AML-193 (cell line): ENCODE measurements at regions not wholly inside any gene's neighbourhood (a gene's known extent, or its start where the extent isn't known, plus 50 kb on each side); places are given as distances from the start of the nearest gene placed in this dataset.

Experiments
- DNase-seq, 2 experiments: peaks; one replicate each; lab custom pipeline; 2025; lab: John Stamatoyannopoulos, UW

DNA sequence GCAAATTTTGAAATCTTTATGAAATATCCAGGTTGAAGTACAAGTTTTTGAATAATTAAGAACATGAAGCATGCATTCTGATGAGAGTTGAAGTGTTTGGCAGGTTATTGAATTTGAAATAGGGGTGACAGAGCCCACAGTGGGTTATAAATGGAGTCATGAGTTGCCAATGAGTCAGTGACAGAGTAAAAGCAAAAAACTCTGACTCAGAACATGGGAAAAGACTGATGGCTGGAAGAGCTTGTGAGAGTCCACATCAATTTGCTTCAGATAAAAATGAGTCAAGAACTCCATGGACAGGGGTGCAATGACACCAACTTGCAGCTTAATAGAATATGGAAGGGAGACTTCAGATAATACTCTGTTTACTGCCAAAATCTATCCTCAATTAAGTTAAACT, 105.3 kb downstream of the SLC6A15 start:
- no peak for DNase-seq

DNA sequence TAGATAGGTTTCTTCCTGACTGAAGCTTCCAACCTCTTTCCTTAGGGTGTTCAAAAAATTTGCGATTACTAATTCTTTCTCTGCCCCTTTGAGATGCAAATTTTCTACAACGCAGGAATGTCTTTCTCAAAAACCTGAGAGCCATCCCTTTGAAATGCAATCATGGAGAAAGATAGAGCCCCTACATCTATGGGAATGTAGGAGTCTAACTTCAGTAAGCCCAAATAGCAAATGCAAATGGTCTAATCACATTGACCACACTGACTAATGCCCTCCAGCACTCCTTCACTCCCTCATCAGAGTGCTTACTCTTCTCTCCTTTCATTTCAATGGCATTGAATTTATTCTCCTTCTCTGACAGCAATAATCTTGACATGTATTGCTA, 107.1 kb downstream of the SLC6A15 start:
- no peak for DNase-seq

DNA sequence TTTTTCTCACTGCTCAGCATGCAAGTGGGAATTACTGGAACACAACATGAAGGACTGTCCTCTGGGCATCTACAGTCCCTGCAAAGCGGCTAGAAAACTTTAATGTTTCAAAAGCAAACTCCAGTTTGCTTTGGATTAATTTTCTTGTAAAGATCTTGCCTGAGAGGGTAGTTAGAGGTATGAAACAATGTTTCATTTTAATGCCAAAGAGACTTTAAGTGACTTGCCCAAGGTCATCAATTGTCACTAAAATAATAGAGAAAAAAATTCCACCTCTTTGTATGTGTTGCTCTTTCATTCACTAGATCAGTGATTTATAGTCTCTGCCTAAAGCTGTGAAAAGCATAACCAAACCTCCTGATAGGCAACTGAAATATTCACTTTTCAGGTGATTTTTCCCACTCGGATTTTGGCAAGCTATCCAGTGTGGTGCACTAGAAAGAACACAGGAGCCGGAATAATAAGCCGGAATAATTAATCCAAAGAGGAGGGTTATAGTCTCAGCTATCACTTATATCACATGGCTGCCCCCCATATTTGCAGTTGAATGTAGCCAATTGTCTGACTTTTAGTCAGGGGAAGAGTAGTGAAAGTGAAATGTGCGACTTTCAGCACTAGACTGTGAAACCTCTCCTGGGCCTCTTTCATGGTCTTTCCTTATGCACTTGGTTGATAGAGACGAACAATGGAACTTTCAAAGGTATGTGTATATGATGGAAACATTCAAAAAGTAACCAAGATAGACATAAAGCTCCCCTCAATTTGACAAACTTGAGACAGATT, 107.7 kb downstream of the SLC6A15 start:
- no peak for DNase-seq

DNA sequence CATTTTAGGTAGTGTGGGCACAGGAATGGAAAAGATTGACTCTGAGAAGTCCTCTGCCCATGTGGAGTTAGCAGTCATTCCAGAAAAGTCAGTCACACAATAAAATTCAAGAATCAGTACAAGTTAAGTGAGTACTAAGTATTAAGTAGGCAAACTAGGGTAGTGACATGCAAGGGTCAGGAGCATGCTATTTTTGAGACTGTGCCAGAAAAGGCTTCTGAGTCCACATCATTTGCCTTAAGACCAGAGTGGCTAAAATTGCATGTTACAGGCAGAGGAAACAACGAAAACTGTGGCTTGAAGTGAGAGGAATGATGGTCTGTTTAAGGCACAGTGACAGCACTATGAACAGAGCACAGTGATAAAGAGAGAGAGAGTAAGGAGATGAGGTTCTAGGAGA, 108.9 kb downstream of the SLC6A15 start:
- no peak for DNase-seq

DNA sequence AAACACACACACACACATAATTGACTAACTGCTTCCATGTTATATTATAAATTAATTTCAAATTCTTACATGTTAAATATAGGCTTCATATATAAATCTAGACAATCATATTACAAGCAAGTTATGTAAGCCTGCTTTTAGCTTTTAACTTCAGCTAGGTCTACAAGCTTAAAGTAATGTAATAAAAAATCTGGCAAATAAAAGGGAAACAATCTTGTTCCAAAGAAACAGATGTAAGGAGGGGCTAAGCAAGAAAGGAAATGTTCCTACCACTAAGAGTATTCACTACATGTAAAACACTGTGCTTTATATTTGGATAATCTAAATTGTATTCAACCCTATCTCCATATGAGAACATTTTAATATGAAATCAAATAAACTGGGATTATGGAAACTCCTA, 110.4 kb downstream of the SLC6A15 start:
- no peak for DNase-seq

DNA sequence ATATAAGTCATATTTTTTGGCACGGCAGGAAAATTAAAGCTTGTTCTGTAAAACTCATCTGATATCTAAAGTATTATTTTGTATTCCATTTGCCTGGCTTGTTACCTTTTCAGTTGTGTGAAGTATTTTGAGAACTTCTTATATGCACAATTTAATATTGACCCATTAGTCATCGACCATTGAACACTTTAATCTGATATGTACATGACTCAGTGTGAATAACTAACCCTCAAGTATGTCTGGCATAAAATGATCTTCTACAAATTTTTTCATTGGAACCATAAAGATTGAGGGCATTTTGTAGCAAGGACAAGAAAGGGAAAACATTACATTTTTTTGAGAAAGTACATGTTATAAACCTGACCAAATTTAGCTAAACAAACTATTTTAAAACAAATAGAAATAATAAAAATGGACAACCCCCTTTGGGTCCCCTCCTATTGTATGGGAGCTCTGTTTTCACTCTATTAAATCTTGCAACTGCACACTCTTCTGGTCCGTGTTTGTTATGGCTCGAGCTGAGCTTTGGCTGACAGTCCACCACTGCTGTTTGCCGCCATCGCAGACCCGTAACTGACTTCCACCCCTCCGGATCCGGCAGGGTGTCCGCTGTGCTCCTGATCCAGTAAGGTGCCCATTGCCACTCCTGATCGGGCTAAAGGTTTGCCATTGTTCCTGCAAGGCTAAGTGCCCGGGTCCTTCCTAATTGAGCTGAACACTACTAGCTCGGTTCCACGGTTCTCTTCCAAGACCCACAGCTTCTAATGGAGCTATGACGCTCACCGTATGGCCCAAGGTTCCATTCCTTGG, 118.8 kb downstream of the SLC6A15 start:
- DNase-seq: no peak

DNA sequence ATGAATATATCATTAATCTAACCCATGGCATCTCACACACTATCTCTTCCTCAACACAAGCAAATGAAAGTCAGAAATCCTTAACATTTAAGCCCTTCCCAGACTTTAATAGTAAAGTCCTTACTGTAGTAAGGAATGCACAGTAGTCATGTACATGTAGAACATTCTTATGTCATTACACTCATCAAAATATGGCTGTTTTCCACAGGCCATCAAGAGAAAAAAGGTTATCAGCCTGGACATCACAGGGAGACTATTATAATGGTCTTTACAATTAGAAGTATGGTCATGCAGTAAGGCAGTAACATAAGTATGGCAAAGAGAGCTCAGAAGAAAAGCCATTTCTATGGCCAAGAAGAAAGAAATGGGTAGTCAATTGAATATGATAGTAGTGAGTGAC, 121.2 kb downstream of the SLC6A15 start:
- no peak for DNase-seq

DNA sequence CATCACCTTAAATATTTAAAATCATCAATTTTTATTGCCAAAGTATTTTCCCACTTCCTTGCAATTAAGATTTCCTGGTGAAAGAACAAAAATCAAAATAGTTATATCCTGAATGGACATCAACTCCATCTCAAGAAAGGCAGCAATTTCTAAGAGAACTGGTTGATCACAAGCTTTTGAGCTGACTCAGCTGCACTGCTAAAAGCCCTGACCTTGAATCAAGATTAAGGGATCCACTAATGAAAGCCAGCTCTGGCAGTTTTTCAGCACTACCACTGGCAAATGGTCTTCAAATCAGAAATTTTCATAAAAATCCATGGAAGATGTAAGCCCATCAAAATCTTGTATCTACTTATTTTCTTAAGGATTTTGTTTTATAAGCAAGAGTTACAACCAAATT, 123.4 kb downstream of the SLC6A15 start:
- DNase-seq: no peak

DNA sequence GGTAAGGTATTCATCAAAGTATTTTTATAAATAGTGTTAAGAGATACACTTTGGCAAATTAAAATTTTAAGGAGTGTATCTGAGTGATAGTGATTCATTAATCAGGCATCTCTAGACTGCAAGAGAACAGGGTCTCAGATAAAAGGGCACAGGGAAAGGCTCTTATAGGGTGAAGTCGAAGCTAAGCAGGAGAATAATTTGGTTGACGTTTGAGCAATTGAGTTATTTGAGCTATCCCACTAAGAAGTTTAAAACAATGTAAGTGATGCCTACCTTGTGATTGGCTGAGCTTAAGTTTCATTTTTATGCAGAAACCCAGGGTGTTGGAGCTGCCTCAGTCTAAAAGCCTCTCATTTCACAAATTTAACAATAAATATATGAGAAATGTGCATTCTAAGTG, 125.3 kb downstream of the SLC6A15 start:
- no peak for DNase-seq

DNA sequence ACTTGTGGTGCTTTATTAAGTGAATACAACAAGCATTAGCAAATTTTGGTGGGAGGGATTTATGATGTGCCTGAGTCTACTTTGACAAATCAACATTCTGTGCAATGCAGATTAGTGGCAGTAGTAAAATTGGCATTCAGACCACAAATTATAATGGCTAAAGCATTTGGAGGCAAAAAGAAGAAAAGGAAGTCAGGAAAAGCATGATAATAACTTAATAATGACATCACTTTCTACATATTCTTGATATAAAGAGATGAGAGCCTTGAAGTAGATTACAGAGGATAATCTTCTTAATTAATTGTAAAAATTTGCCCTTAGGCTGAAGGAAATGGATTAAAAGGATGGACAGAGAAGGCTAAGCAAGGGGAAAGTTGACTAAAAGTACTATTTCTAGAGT, 126.0 kb downstream of the SLC6A15 start:
- DNase-seq: no peak

DNA sequence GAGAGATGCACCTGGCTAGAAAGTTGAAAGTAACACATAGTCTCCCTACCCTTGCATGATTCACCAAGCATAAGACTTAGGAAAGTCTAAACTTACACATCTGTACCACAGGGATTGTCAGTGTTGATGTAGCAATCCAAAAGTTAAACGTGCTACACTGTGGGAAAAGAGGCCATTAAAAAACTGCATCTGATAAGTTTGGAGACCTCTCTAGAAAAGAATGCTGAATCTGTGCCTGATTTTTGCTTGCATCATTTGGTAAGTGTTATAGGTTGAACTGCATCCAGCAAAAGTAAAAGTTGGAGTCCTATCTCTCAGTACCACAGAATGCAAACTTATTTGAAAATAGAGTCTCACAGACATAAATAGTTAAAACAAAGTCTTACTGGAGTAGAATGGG, 126.6 kb downstream of the SLC6A15 start:
- DNase-seq: no peak

DNA sequence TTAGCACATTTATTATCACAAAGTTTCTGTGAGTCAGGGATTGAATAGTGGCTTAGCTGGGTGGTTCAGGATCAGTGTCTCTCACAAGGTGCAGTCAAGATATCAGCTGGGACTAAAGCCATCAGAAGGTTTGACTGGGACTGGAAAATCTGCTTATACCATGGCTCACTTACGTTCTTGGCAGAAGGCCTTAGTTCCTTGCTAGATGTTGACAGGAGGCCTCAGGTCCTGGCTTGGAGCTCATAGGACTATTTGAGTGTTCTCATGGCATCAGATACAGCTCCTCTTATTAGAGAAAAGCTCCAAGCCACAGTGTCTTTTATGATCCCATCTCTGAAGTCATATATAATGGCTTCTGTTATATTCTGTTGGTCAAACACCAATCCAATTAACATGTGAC, 127.3 kb downstream of the SLC6A15 start:
- no peak for DNase-seq

DNA sequence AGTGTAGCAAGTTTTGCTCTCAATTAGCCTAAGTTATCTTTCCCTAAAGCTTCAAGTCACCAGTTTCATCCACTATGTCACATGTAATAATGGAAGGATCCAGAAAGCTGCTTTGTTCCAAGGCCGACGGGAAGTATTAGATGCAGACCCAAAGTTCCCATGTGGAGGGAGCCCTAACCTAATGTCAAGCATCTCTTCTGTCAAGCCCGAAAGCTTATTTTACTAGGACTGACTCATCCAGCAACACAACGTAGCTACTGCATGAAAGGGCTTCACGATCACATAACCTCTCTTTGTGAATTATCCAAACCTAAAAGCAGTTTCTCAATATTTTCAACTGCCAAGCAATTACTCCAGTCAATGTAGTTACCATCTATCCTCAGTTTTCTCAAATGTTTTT, 133.4 kb downstream of the SLC6A15 start:
- DNase-seq: no peak

DNA sequence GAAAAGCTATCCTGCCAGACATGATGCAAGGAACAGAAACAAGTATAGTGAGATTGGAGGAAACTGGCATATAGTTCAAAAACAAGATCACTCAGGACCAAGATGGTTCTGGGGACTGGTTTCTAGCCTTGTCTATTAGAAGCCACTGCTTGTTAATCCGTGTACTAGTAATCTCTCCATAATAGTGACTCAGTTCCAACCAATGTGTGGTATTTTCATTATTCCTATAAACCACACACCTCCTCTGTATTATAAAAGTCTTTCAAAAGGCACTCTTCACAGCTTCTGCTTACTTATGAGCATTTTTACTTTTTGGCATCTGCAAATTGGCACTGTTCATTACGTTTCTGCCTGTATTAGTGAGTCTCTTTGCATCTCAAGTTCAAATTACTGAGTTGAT, 140.3 kb downstream of the SLC6A15 start:
- DNase-seq: no peak

DNA sequence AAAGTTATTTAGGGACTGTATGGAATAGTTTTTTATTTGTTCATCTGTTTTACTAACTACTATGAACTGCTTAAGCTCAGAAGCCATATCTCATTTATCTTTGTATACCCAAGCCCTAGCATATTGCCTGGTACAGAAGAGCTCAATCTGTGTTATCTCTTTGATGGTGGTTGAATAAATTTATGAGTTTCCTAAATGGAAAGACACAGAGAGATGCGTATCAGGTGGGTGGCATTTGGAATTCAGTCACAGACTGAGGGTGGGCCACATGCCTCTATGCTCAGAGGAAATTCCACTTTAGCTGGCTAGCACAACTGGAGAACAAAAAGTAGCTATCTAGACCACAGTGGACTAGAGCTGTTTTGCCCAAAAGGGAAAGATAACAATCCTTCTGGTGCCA, 145.5 kb downstream of the SLC6A15 start:
- no peak for DNase-seq

DNA sequence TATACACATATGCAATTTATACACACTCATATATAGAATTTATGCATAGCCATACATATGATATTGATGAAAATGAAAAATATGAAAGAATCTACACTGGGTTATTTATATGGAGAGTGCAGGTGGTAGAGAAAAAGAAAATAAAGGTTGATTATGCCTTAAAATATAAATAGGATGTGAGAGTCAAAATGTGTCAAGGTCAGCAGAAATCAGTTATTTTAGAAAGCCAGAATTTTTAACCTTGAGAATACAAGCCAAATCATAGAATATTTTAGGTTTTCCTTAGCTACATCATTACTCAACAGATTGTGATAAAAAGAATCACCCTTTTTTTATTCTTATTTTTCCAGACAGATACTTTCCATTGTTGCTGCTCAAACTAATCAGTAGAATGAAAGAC, 146.2 kb downstream of the SLC6A15 start:
- no peak for DNase-seq

DNA sequence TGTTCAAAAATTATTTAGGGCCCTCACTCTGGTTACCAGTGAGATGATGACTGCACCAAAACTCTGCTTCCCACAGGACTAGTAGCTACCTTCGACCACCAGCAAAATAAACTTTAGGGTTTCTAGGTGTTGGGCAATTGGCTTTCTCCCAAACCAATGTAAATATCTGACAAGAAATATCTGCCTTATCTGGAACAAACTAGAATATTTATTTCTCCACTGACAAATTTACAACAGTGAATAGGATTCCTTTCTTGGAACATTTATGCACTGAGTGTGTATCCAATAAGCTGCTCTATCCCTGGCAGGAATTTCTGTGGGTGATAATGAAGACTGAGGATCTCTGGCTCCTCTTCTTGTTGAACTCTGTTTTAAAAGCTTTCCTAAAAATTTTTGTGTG, 148.6 kb downstream of the SLC6A15 start:
- no peak for DNase-seq

DNA sequence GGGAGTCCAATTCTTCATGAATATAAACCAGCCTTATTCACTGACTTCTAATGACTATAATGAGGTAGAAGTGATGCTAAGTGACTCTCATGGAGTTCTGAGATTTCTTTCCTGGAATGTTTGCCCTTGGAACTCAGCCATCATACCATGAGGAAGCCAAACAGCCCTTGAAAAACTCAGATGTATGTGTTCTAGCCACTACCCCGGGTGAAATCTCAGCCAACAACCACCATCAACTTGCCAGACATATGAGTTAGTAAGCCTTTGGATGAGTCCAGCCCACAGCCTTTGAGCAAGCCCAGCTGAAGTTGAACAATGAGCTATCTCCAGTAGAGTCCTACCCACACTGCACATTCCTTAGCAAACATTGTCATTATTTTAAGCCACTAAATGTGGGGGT, 149.5 kb downstream of the SLC6A15 start:
- DNase-seq: no peak

DNA sequence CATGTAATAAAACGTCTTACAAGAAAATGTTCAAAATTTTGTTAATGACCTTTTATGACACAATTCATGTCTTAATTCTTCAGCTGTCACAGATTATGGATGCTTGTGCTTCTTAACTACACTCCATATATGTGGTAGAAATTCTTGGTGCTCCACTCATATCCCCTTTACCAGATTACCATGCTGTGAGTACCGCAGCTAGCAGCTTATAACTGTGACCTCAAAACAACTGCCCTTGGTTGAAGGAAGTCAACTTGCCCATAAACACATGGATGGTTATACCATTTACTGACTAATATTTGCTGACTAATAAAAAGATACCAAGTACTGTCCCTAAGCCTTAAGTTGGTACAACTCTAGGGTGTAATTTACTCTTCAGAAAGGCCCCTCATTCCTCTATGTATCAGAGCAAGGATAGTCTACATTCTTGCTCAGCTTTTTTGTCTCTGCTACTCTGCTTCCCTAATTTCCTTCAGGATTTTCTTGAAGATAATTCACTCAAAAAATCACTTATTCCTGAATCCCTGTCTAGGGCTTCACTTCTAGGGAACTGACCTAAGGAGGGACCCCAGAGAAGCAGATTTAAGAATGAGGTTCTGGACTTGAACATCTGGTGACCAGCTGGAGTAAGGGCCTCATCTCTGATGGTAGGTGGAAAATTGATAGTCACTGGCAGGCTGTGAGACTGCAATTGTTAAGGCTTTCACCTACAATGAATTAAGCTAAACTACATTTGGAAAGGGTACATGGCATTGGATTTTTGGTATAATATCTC, 152.3 kb downstream of the SLC6A15 start:
- no peak for DNase-seq

DNA sequence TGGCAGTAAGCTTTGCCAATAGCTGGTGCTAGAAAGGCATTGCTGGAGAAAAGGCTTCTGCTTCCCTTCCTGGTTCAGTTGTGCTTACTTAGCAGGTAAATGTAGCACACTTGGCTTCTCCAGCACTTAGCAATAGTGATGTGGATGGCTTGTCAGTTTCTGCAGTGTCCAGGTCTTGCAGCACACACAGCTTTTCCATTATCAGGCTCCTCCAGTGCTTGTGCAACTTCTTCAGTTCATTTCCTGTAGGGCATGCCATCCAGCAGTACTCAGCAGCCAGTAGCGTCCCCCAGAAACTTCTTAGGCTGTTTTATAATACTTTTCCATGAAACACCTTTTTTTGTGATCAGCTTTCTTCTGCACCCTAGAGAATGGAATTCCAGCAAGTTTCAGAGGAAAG, 154.6 kb downstream of the SLC6A15 start:
- no peak for DNase-seq

DNA sequence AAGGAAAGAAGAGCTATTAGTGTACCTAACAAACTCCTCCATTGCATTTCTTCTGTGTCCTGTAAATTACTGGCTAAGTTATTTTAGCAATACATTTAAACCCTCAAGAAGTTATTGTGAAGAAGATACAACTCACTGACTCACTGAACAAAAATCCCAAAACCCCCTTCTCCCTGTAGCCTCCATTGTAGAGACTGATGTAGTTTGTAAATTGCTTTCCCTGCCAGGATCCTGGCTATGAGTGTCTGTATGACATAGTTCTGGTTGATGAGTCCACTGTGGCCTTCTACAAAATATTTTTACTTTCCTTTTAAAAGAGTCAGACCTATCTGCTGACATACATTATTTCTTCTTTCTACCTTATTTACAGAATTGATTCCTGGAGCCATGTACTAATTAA, 155.6 kb downstream of the SLC6A15 start:
- no peak for DNase-seq

DNA sequence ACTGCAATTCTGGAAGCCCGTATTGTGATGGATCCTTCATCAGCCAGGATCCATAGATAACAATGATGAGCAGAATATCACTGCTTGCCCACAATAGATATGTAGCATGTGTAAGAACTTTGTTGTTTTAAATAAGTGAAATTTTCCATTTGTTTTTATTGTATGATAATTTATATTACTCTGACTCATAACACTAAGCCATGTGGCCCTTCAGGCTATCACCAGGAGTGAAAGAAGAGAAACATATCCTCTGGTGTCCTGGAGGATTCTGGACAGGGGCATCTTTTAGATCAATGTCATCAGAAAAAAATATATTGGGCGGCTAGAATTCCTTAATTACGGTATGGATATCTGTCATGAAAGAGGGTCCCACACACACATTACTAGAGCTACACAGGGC, 167.5 kb downstream of the SLC6A15 start:
- DNase-seq: no peak

DNA sequence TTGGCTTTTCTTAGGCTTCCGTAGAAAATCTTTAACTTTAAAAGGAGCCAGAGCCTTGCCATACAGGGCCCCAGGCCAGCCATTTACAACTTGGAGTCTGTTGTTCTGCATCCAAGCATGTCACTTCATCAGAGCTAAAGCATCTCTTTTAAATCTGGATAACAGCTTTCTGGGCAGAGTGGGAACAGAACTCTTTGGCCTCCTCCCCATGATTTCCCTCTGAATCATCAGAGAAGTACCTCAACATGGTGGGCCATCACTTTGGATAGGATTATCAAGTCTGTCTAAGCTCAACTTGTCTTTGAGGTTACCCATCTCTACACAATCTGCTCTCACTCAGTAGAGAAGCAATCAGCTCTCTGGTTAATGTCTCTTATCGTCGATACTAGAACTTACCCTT, 170.9 kb downstream of the SLC6A15 start:
- DNase-seq: no peak
